Stimulated activated CD4-positive, alpha-beta T cell treated with anti-CD3 and anti-CD28 coated beads, Interleukin-2, amount 100 ng/mL, for 48 hours (primary cell): ENCODE measurements at regions not wholly inside any gene's neighbourhood (a gene's known extent, or its start where the extent isn't known, plus 50 kb on each side); places are given as distances from the start of the nearest gene placed in this dataset.
"Not testable (repeated sequence)": the region's sequence is repeated elsewhere in the genome, so short reads cannot be mapped to it uniquely, and the experiment has no call there.

Experiments
- DNase-seq, 2 donors: peaks; one replicate each; pipeline ENCODE4 v3.0.0-alpha.2; 2020

- DNase-seq: no peak
Measured at GRCh38 chr3:6468589-6468988, 392.3 kb upstream of the GRM7 start.

- no peak for DNase-seq
Measured at GRCh38 chr3:6471744-6472143, 389.2 kb upstream of the GRM7 start.

- not testable (repeated sequence) for DNase-seq
Measured at GRCh38 chr3:6490487-6491327, 370.2 kb upstream of the GRM7 start.

GRCh38 chr3:6491768-6492167 lies 369.1 kb upstream of the GRM7 start:
- DNase-seq: no peak

- no peak for DNase-seq
Measured at GRCh38 chr3:6492306-6492705, 368.6 kb upstream of the GRM7 start.

- not testable (repeated sequence) for DNase-seq
Measured at GRCh38 chr3:6498944-6499343, 362.0 kb upstream of the GRM7 start.

GRCh38 chr3:6504347-6504746 lies 356.6 kb upstream of the GRM7 start:
- no peak for DNase-seq

- no peak for DNase-seq
Measured at GRCh38 chr3:6504834-6505233, 356.1 kb upstream of the GRM7 start.

- DNase-seq: no peak
Measured at GRCh38 chr3:6508410-6508759, 352.5 kb upstream of the GRM7 start.

GRCh38 chr3:6509576-6509975 lies 351.3 kb upstream of the GRM7 start:
- DNase-seq: no peak

- DNase-seq: no peak
Measured at GRCh38 chr3:6510713-6511112, 350.2 kb upstream of the GRM7 start.

- no peak for DNase-seq
Measured at GRCh38 chr3:6512172-6512800, 348.6 kb upstream of the GRM7 start.

- DNase-seq: no peak
Measured at GRCh38 chr3:6516143-6516542, 344.8 kb upstream of the GRM7 start.

GRCh38 chr3:6516694-6517093 lies 344.2 kb upstream of the GRM7 start:
- no peak for DNase-seq

- DNase-seq: no peak
Measured at GRCh38 chr3:6518709-6519345, 342.1 kb upstream of the GRM7 start.

- no peak for DNase-seq
Measured at GRCh38 chr3:6521369-6522113, 339.4 kb upstream of the GRM7 start.

- no peak for DNase-seq
Measured at GRCh38 chr3:6522191-6522590, 338.7 kb upstream of the GRM7 start.

- no peak for DNase-seq
Measured at GRCh38 chr3:6523043-6523442, 337.9 kb upstream of the GRM7 start.

GRCh38 chr3:6524479-6524878 lies 336.4 kb upstream of the GRM7 start:
- DNase-seq: no peak

GRCh38 chr3:6526321-6526720 lies 334.6 kb upstream of the GRM7 start:
- DNase-seq: no peak

- DNase-seq: no peak
Measured at GRCh38 chr3:6526861-6527260, 334.1 kb upstream of the GRM7 start.

GRCh38 chr3:6528951-6529350 lies 332.0 kb upstream of the GRM7 start:
- no peak for DNase-seq

- no peak for DNase-seq
Measured at GRCh38 chr3:6531153-6531552, 329.8 kb upstream of the GRM7 start.

- no peak for DNase-seq
Measured at GRCh38 chr3:6532101-6532500, 328.8 kb upstream of the GRM7 start.
